ENCODE measurements at regions not wholly inside any gene's neighbourhood (a gene's known extent, or its start where the extent isn't known, plus 50 kb on each side); places are given as distances from the start of the nearest gene placed in this dataset.

GRCh38 chr5:91494447-91494996, 111.4 kb upstream of the ARRDC3 start:
- peaks cover 0 to 7% of the 10 kb centered on the region in 2 experiments for H3K27me3 ChIP-seq (ENCODE audit: control insufficient read depth in 2 of 2, insufficient read depth in 2 of 2, low read length in 2 of 2)
- DNase-seq (ENCODE audit: low read depth, low spot score) (no peak), FAIRE-seq (no peak)
- ChIA-PET CTCF (no interaction called here), POLR2A (no interaction called here)
- H3K4me1 ChIP-seq (ENCODE audit: control insufficient read depth, extremely low read depth, insufficient read depth, low read length), result no peaks in the 10 kb centered on the region
- no peak overlapping the region for H3K4me3 ChIP-seq (replicated peaks in 1 of 3; ENCODE audit: insufficient read depth in 1 of 3, low read depth in 1 of 3, low read length in 3 of 3)
- no peaks in the 10 kb centered on the region for H3K9me3 ChIP-seq (replicated peaks; ENCODE audit: control insufficient read depth, insufficient read depth, low read length)
- H3K9me1 ChIP-seq (replicated peaks; ENCODE audit: control insufficient read depth, extremely low read depth, insufficient read depth, low read length), result no peaks in the 10 kb centered on the region
- dilution Hi-C loops (cut with MboI; ENCODE audit: extremely low pct_ligation_motif_present, low sequenced_read_pairs) (no loop called here), intact Hi-C loops (cut with micrococcal nuclease) (no loop called here)
- H3K9ac ChIP-seq (replicated peaks; ENCODE audit: extremely low read depth, insufficient read depth, low read length), result no peak overlapping the region
- no peaks in the 10 kb centered on the region for H4K20me1 ChIP-seq (replicated peaks; ENCODE audit: control insufficient read depth, extremely low read depth, insufficient read depth, low read length)
- BruUV-seq (replicated peaks), result no TSS peak
- TF ChIP-seq POLR2A (IDR thresholded peaks at IDR 0.05; ENCODE audit: low read depth, low read length) (no peak), MYC (IDR thresholded peaks at IDR 0.05; ENCODE audit: low read depth, low read length) (no peak)
- no peak overlapping the region for H2AFZ ChIP-seq (ENCODE audit: low read depth, low read length)
- H3K4me2 ChIP-seq (ENCODE audit: insufficient read depth, low read length), result no peak overlapping the region
- no peak overlapping the region for H3K27ac ChIP-seq (ENCODE audit: insufficient read depth, low read depth, low read length)
- H3K79me2 ChIP-seq (ENCODE audit: control insufficient read depth, insufficient read depth, low read length), result no peaks in the 10 kb centered on the region
- H3K36me3 ChIP-seq (ENCODE audit: control insufficient read depth in 2 of 2, extremely low read depth in 1 of 2, insufficient read depth in 2 of 2, low read length in 2 of 2), result no peaks in the 10 kb centered on the region

GRCh38 chr5:91493086-91493485, 110.0 kb upstream of the ARRDC3 start:
- intact Hi-C loops (cut with micrococcal nuclease), result no loop called here
- Histone ChIP-seq H3K27me3 (ENCODE audit: control insufficient read depth in 2 of 2, insufficient read depth in 2 of 2, low read length in 2 of 2) (peaks cover 0 to 7% of the 10 kb centered on the region in 2 experiments), H3K9me3 (replicated peaks; ENCODE audit: control insufficient read depth, insufficient read depth, low read length) (no peaks in the 10 kb centered on the region), H2AFZ (ENCODE audit: low read depth, low read length) (no peak overlapping the region), H3K4me3 (replicated peaks in 1 of 3; ENCODE audit: insufficient read depth in 1 of 3, low read depth in 1 of 3, low read length in 3 of 3) (no peak overlapping the region), H3K9me1 (replicated peaks; ENCODE audit: control insufficient read depth, extremely low read depth, insufficient read depth, low read length) (no peaks in the 10 kb centered on the region), H3K4me2 (ENCODE audit: insufficient read depth, low read length) (no peak overlapping the region), H3K27ac (ENCODE audit: insufficient read depth, low read depth, low read length) (no peak overlapping the region), H3K9ac (replicated peaks; ENCODE audit: extremely low read depth, insufficient read depth, low read length) (no peak overlapping the region), H3K79me2 (ENCODE audit: control insufficient read depth, insufficient read depth, low read length) (no peaks in the 10 kb centered on the region), H3K36me3 (ENCODE audit: control insufficient read depth in 2 of 2, extremely low read depth in 1 of 2, insufficient read depth in 2 of 2, low read length in 2 of 2) (no peaks in the 10 kb centered on the region), H3K4me1 (ENCODE audit: control insufficient read depth, extremely low read depth, insufficient read depth, low read length) (no peaks in the 10 kb centered on the region), H4K20me1 (replicated peaks; ENCODE audit: control insufficient read depth, extremely low read depth, insufficient read depth, low read length) (no peaks in the 10 kb centered on the region)
- DNase-seq (ENCODE audit: low read depth, low spot score), result no peak
- dilution Hi-C loops (cut with MboI; ENCODE audit: extremely low pct_ligation_motif_present, low sequenced_read_pairs), result no loop called here
- ChIA-PET POLR2A (no interaction called here), CTCF (no interaction called here)
- no peak for FAIRE-seq
- no peak for TF ChIP-seq MAX (IDR thresholded peaks at IDR 0.05; ENCODE audit: insufficient read depth, insufficient read length)
- BruUV-seq (replicated peaks), result no TSS peak

All from endothelial cell of umbilical vein (primary cell).